Neural progenitor cell (in vitro differentiated cells): ENCODE measurements at regions not wholly inside any gene's neighbourhood (a gene's known extent, or its start where the extent isn't known, plus 50 kb on each side); places are given as distances from the start of the nearest gene placed in this dataset.
"Not testable (repeated sequence)": the region's sequence is repeated elsewhere in the genome, so short reads cannot be mapped to it uniquely, and the experiment has no call there.

ENCODE experiments used
- DNase-seq: peaks from one replicate; pipeline ENCODE4 v3.0.0-alpha.2; 2016; ENCODE audit warnings: low spot score
- H2AFZ ChIP-seq: fragments of 200-600 bp; sonication (generic); replicated peaks from 2 replicates; pipeline ENCODE4 v1.6.1; 2016; ENCODE audit warnings: antibody characterized with exemption
- H3F3A ChIP-seq: fragments of 200-600 bp; sonication (generic); 2 replicates; pipeline ENCODE4 v1.6.1; 2016; ENCODE audit warnings: antibody characterized with exemption, low read depth
- H3K27ac ChIP-seq: fragments of 200-600 bp; sonication (generic); 2 replicates; pipeline ENCODE4 v1.5.1; 2016; ENCODE audit warnings: mild to moderate bottlenecking
- H3K27me3 ChIP-seq: fragments of 200-600 bp; sonication (generic); 2 replicates; pipeline ENCODE4 v1.6.1; 2016; ENCODE audit warnings: mild to moderate bottlenecking, moderate library complexity
- H3K36me3 ChIP-seq: fragments of 200-600 bp; sonication (generic); 2 replicates; pipeline ENCODE4 v1.5.1; 2016
- H3K4me1 ChIP-seq: fragments of 200-600 bp; sonication (generic); 2 replicates; pipeline ENCODE4 v1.6.1; 2016; ENCODE audit warnings: mixed run types
- H3K4me2 ChIP-seq: fragments of 200-600 bp; sonication (generic); 2 replicates; pipeline ENCODE4 v1.6.1; 2016
- H3K4me3 ChIP-seq: fragments of 200-600 bp; sonication (generic); 2 replicates; pipeline ENCODE4 v1.5.1; 2016
- H3K79me2 ChIP-seq: fragments of 200-600 bp; sonication (generic); 2 replicates; pipeline ENCODE4 v1.6.1; 2016; ENCODE audit warnings: low read depth
- H3K9ac ChIP-seq: fragments of 200-600 bp; sonication (generic); 2 replicates; pipeline ENCODE4 v1.6.1; 2016
- H3K9me3 ChIP-seq: fragments of 200-600 bp; sonication (generic); 2 replicates; pipeline ENCODE4 v1.5.1; 2016; ENCODE audit warnings: low read depth
- H4K20me1 ChIP-seq: fragments of 200-600 bp; sonication (generic); 2 replicates; pipeline ENCODE4 v1.6.1; 2016; ENCODE audit warnings: low read depth
- H3K27ac Mint-ChIP-seq: 3 replicates; pipeline ENCODE4 v1.8.0; 2021; ENCODE audit warnings: mixed read lengths
- H3K27me3 Mint-ChIP-seq: 2 replicates; pipeline ENCODE4 v1.8.0; 2022; ENCODE audit warnings: low read depth, mild to moderate bottlenecking, inconsistent platforms, moderate library complexity, mixed read lengths; ENCODE audit not compliant: insufficient read depth
- H3K36me3 Mint-ChIP-seq: 3 replicates; pipeline ENCODE4 v1.8.0; 2021; ENCODE audit warnings: mixed read lengths
- H3K4me1 Mint-ChIP-seq: 3 replicates; pipeline ENCODE4 v1.8.0; 2021; ENCODE audit warnings: mixed read lengths
- H3K4me3 Mint-ChIP-seq: 3 replicates; pipeline ENCODE4 v1.8.0; 2021; ENCODE audit warnings: mild to moderate bottlenecking, moderate library complexity, mixed read lengths
- H3K9me3 Mint-ChIP-seq: 3 replicates; pipeline ENCODE4 v1.8.0; 2020; ENCODE audit warnings: mixed read lengths
- CTCF ChIP-seq: fragments of 200-600 bp; sonication (generic); IDR thresholded peaks from 2 replicates; pipeline ENCODE4 v1.5.1; 2017; ENCODE audit warnings: antibody characterized with exemption, mild to moderate bottlenecking
- EZH2 ChIP-seq: fragments of 200-600 bp; sonication (generic); IDR thresholded peaks from 2 replicates; pipeline ENCODE4 v1.6.1; 2017; ENCODE audit warnings: antibody characterized with exemption, mild to moderate bottlenecking, moderate library complexity
- EZH2phosphoT487 ChIP-seq: fragments of 200-600 bp; sonication (generic); IDR thresholded peaks from 2 replicates; pipeline ENCODE4 v1.6.1; 2017; ENCODE audit warnings: antibody characterized with exemption

- H3K27ac ChIP-seq, result no peak overlapping the region
- peaks cover 9% of the 10 kb centered on the region for H3K4me1 ChIP-seq
- peaks cover 3% of the 10 kb centered on the region for H3K27me3 Mint-ChIP-seq
- no peak overlapping the region for H3K4me3 Mint-ChIP-seq
- no peaks in the 10 kb centered on the region for H3K4me1 Mint-ChIP-seq
- no peak overlapping the region for H3K4me3 ChIP-seq
- H3K27ac Mint-ChIP-seq, result no peak overlapping the region
- TF ChIP-seq EZH2phosphoT487 (no peak), EZH2 (no peak), CTCF (no peak)
- no peak overlapping the region for H3K9ac ChIP-seq
- H3K79me2 ChIP-seq, result no peaks in the 10 kb centered on the region
- no peaks in the 10 kb centered on the region for H3F3A ChIP-seq
- no peaks in the 10 kb centered on the region for H3K36me3 ChIP-seq
- no peak overlapping the region for H3K4me2 ChIP-seq
- H3K9me3 ChIP-seq, result no peaks in the 10 kb centered on the region
- H2AFZ ChIP-seq, result peak overlapping the region; percentile 84
- H3K27me3 ChIP-seq, result no peaks in the 10 kb centered on the region
- no peak for DNase-seq
- H3K36me3 Mint-ChIP-seq, result no peaks in the 10 kb centered on the region
- H3K9me3 Mint-ChIP-seq, result peaks cover 15% of the 10 kb centered on the region
- H4K20me1 ChIP-seq, result no peaks in the 10 kb centered on the region
Measured at GRCh38 chr3:24562895-24563294, 68.2 kb upstream of the THRB start.

- Histone ChIP-seq H2AFZ (no peak overlapping the region), H3K36me3 (no peaks in the 10 kb centered on the region), H3K4me1 (peaks cover 4% of the 10 kb centered on the region), H3K9ac (no peak overlapping the region), H3K27me3 (no peaks in the 10 kb centered on the region), H3F3A (no peaks in the 10 kb centered on the region), H3K4me2 (no peak overlapping the region), H3K4me3 (no peak overlapping the region), H4K20me1 (no peaks in the 10 kb centered on the region), H3K9me3 (no peaks in the 10 kb centered on the region), H3K79me2 (no peaks in the 10 kb centered on the region), H3K27ac (no peak overlapping the region)
- no peaks in the 10 kb centered on the region for H3K4me1 Mint-ChIP-seq
- H3K27ac Mint-ChIP-seq, result no peak overlapping the region
- DNase-seq, result no peak
- H3K9me3 Mint-ChIP-seq, result peaks cover 24% of the 10 kb centered on the region
- H3K36me3 Mint-ChIP-seq, result no peaks in the 10 kb centered on the region
- H3K27me3 Mint-ChIP-seq, result peaks cover 3% of the 10 kb centered on the region
- no peak for TF ChIP-seq EZH2
- no peak for TF ChIP-seq CTCF
- no peak for TF ChIP-seq EZH2phosphoT487
- no peak overlapping the region for H3K4me3 Mint-ChIP-seq
Measured at GRCh38 chr3:24565053-24565452, 70.4 kb upstream of the THRB start.

GRCh38 chr3:24565656-24566055, 71.0 kb upstream of the THRB start:
- Histone ChIP-seq H3F3A (no peaks in the 10 kb centered on the region), H3K9ac (no peak overlapping the region), H2AFZ (no peak overlapping the region), H3K4me3 (no peak overlapping the region), H4K20me1 (no peaks in the 10 kb centered on the region), H3K79me2 (no peaks in the 10 kb centered on the region), H3K36me3 (no peaks in the 10 kb centered on the region), H3K27ac (no peak overlapping the region), H3K27me3 (no peaks in the 10 kb centered on the region), H3K4me1 (no peaks in the 10 kb centered on the region), H3K9me3 (no peaks in the 10 kb centered on the region), H3K4me2 (no peak overlapping the region)
- no peak for TF ChIP-seq CTCF
- TF ChIP-seq EZH2, result no peak
- TF ChIP-seq EZH2phosphoT487, result no peak
- Mint-ChIP-seq H3K27ac (no peak overlapping the region), H3K27me3 (peaks cover 3% of the 10 kb centered on the region), H3K4me3 (no peak overlapping the region), H3K36me3 (no peaks in the 10 kb centered on the region), H3K4me1 (no peaks in the 10 kb centered on the region), H3K9me3 (peaks cover 29% of the 10 kb centered on the region)
- no peak for DNase-seq

GRCh38 chr3:24566927-24567326, 72.3 kb upstream of the THRB start:
- Histone ChIP-seq H3K79me2 (no peaks in the 10 kb centered on the region), H4K20me1 (no peaks in the 10 kb centered on the region), H3K4me1 (no peaks in the 10 kb centered on the region), H3K36me3 (no peaks in the 10 kb centered on the region), H3K4me2 (no peak overlapping the region), H3K4me3 (no peak overlapping the region), H3K9ac (no peak overlapping the region), H2AFZ (peak overlapping the region; percentile 68), H3K9me3 (no peaks in the 10 kb centered on the region), H3K27me3 (no peaks in the 10 kb centered on the region), H3F3A (no peaks in the 10 kb centered on the region), H3K27ac (no peak overlapping the region)
- H3K27me3 Mint-ChIP-seq, result peaks cover 3% of the 10 kb centered on the region
- H3K4me1 Mint-ChIP-seq, result no peaks in the 10 kb centered on the region
- DNase-seq, result no peak
- H3K27ac Mint-ChIP-seq, result no peak overlapping the region
- H3K36me3 Mint-ChIP-seq, result no peaks in the 10 kb centered on the region
- no peak overlapping the region for H3K4me3 Mint-ChIP-seq
- TF ChIP-seq CTCF (no peak), EZH2 (no peak), EZH2phosphoT487 (no peak)
- peaks cover 29% of the 10 kb centered on the region for H3K9me3 Mint-ChIP-seq

GRCh38 chr3:24572409-24572808, 77.8 kb upstream of the THRB start:
- H3K27ac Mint-ChIP-seq, H3K4me1 Mint-ChIP-seq, H3K27me3 Mint-ChIP-seq, H3F3A ChIP-seq, H4K20me1 ChIP-seq, H3K9ac ChIP-seq, H2AFZ ChIP-seq, H3K36me3 ChIP-seq, H3K27ac ChIP-seq, DNase-seq, H3K4me1 ChIP-seq, H3K4me3 Mint-ChIP-seq, H3K4me3 ChIP-seq, H3K27me3 ChIP-seq, H3K36me3 Mint-ChIP-seq, H3K4me2 ChIP-seq, H3K9me3 ChIP-seq, H3K79me2 ChIP-seq: not testable (repeated sequence)
- H3K9me3 Mint-ChIP-seq, result peaks cover 14% of the 10 kb centered on the region
